ENCODE measurements at regions not wholly inside any gene's neighbourhood (a gene's known extent, or its start where the extent isn't known, plus 50 kb on each side); places are given as distances from the start of the nearest gene placed in this dataset.

- H3K9me3 Mint-ChIP-seq: peaks cover 15% of the 10 kb centered on the region
- no peaks in the 10 kb centered on the region for H3K36me3 Mint-ChIP-seq
- H3K4me1 Mint-ChIP-seq: no peaks in the 10 kb centered on the region
- no peak for DNase-seq (ENCODE audit: low spot score in 2 of 2, unreplicated experiment in 2 of 2)
- no peak overlapping the region for H3K27ac Mint-ChIP-seq
- H3K4me3 Mint-ChIP-seq: no peak overlapping the region
- H3K27me3 Mint-ChIP-seq (ENCODE audit: low read depth): peaks cover 3% of the 10 kb centered on the region
- no peak for TF ChIP-seq CTCF (IDR thresholded peaks at IDR 0.05; ENCODE audit: unreplicated experiment)
These were observed 366.0 kb upstream of the USP15 start for GRCh38 chr12:61894168-61894567.

GRCh38 chr12:61896436-61896835 lies 363.8 kb upstream of the USP15 start:
- DNase-seq (ENCODE audit: low spot score in 2 of 2, unreplicated experiment in 2 of 2): no peak
- no peak for TF ChIP-seq CTCF (IDR thresholded peaks at IDR 0.05; ENCODE audit: unreplicated experiment)
- H3K4me3 Mint-ChIP-seq: no peak overlapping the region
- no peak overlapping the region for H3K27ac Mint-ChIP-seq
- H3K36me3 Mint-ChIP-seq: no peaks in the 10 kb centered on the region
- H3K9me3 Mint-ChIP-seq: peaks cover 21% of the 10 kb centered on the region
- no peaks in the 10 kb centered on the region for H3K4me1 Mint-ChIP-seq
- peaks cover 3% of the 10 kb centered on the region for H3K27me3 Mint-ChIP-seq (ENCODE audit: low read depth)

GRCh38 chr12:61902403-61902802 lies 357.8 kb upstream of the USP15 start:
- no peaks in the 10 kb centered on the region for H3K36me3 Mint-ChIP-seq
- no peak for TF ChIP-seq CTCF (IDR thresholded peaks at IDR 0.05; ENCODE audit: unreplicated experiment)
- H3K27ac Mint-ChIP-seq: no peak overlapping the region
- H3K4me3 Mint-ChIP-seq: no peak overlapping the region
- no peaks in the 10 kb centered on the region for H3K27me3 Mint-ChIP-seq (ENCODE audit: low read depth)
- DNase-seq (ENCODE audit: low spot score in 2 of 2, unreplicated experiment in 2 of 2): no peak
- H3K4me1 Mint-ChIP-seq: no peaks in the 10 kb centered on the region
- H3K9me3 Mint-ChIP-seq: peaks cover 22% of the 10 kb centered on the region

GRCh38 chr12:61911113-61911512 lies 349.1 kb upstream of the USP15 start:
- peaks cover 8% of the 10 kb centered on the region for H3K9me3 Mint-ChIP-seq
- no peaks in the 10 kb centered on the region for H3K36me3 Mint-ChIP-seq
- H3K27me3 Mint-ChIP-seq (ENCODE audit: low read depth): no peaks in the 10 kb centered on the region
- no peak overlapping the region for H3K4me3 Mint-ChIP-seq
- DNase-seq (ENCODE audit: low spot score in 2 of 2, unreplicated experiment in 2 of 2): no peak
- no peaks in the 10 kb centered on the region for H3K4me1 Mint-ChIP-seq
- no peak overlapping the region for H3K27ac Mint-ChIP-seq
- TF ChIP-seq CTCF (IDR thresholded peaks at IDR 0.05; ENCODE audit: unreplicated experiment): no peak

GRCh38 chr12:61915420-61915819 lies 344.8 kb upstream of the USP15 start:
- Mint-ChIP-seq H3K4me1 (no peaks in the 10 kb centered on the region), H3K4me3 (no peak overlapping the region), H3K27ac (no peak overlapping the region), H3K27me3 (ENCODE audit: low read depth) (no peaks in the 10 kb centered on the region), H3K36me3 (no peaks in the 10 kb centered on the region), H3K9me3 (no peaks in the 10 kb centered on the region)
- no peak for DNase-seq (ENCODE audit: low spot score in 2 of 2, unreplicated experiment in 2 of 2)
- TF ChIP-seq CTCF (IDR thresholded peaks at IDR 0.05; ENCODE audit: unreplicated experiment): no peak

GRCh38 chr12:61916831-61917230 lies 343.4 kb upstream of the USP15 start:
- Mint-ChIP-seq H3K27me3 (ENCODE audit: low read depth) (no peaks in the 10 kb centered on the region), H3K27ac (no peak overlapping the region), H3K36me3 (no peaks in the 10 kb centered on the region), H3K9me3 (peaks cover 8% of the 10 kb centered on the region), H3K4me3 (no peak overlapping the region), H3K4me1 (no peaks in the 10 kb centered on the region)
- DNase-seq (ENCODE audit: low spot score in 2 of 2, unreplicated experiment in 2 of 2): no peak
- TF ChIP-seq CTCF (IDR thresholded peaks at IDR 0.05; ENCODE audit: unreplicated experiment): no peak
